GM12864 (cell line): ENCODE measurements at regions not wholly inside any gene's neighbourhood (a gene's known extent, or its start where the extent isn't known, plus 50 kb on each side); places are given as distances from the start of the nearest gene placed in this dataset.

Source experiments
- DNase-seq: peaks from one replicate; pipeline ENCODE4 v3.0.0-alpha.2; 2011; ENCODE audit warnings: low read depth
- H3K4me3 ChIP-seq: 2 replicates; pipeline ENCODE4 v1.5.1; 2011; ENCODE audit warnings: mild to moderate bottlenecking, low read depth, low read length, control low read depth
- TF ChIP-seq, protein P1 (sequence below): IDR thresholded peaks from 2 replicates; pipeline ENCODE4 v1.5.1; 2011; ENCODE audit warnings: low read depth, mild to moderate bottlenecking, moderate library complexity, low read length, control low read depth, inconsistent platforms; ENCODE audit errors: missing control alignments

- DNase-seq = no peak
- no peak overlapping the region for H3K4me3 ChIP-seq
- TF ChIP-seq, protein P1, sequence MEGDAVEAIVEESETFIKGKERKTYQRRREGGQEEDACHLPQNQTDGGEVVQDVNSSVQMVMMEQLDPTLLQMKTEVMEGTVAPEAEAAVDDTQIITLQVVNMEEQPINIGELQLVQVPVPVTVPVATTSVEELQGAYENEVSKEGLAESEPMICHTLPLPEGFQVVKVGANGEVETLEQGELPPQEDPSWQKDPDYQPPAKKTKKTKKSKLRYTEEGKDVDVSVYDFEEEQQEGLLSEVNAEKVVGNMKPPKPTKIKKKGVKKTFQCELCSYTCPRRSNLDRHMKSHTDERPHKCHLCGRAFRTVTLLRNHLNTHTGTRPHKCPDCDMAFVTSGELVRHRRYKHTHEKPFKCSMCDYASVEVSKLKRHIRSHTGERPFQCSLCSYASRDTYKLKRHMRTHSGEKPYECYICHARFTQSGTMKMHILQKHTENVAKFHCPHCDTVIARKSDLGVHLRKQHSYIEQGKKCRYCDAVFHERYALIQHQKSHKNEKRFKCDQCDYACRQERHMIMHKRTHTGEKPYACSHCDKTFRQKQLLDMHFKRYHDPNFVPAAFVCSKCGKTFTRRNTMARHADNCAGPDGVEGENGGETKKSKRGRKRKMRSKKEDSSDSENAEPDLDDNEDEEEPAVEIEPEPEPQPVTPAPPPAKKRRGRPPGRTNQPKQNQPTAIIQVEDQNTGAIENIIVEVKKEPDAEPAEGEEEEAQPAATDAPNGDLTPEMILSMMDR = no peak
These were observed 123.7 kb upstream of the MCTP2 start for GRCh38 chr15:94107652-94108051.

GRCh38 chr15:94105760-94106159 is 125.6 kb upstream of the MCTP2 start:
- no peak for DNase-seq
- no peak overlapping the region for H3K4me3 ChIP-seq
- TF ChIP-seq, protein P1 = no peak

GRCh38 chr15:94100863-94101262 is 130.5 kb upstream of the MCTP2 start:
- no peak for DNase-seq

GRCh38 chr15:94099574-94099960 is 131.8 kb upstream of the MCTP2 start:
- no peak for DNase-seq
- TF ChIP-seq, protein P1 = no peak
- no peak overlapping the region for H3K4me3 ChIP-seq

More at GRCh38 chr15:94100863-94101262, 130.5 kb upstream of the MCTP2 start:
- H3K4me3 ChIP-seq = no peak overlapping the region
- TF ChIP-seq, protein P1 = no peak

GRCh38 chr15:94098921-94099573 is 132.3 kb upstream of the MCTP2 start:
- H3K4me3 ChIP-seq = no peak overlapping the region
- DNase-seq = no peak
- TF ChIP-seq, protein P1 = no peak

- no peak overlapping the region for H3K4me3 ChIP-seq
- DNase-seq = no peak
- TF ChIP-seq, protein P1 = no peak
These were observed 133.8 kb upstream of the MCTP2 start for GRCh38 chr15:94097552-94097951.

DNA sequence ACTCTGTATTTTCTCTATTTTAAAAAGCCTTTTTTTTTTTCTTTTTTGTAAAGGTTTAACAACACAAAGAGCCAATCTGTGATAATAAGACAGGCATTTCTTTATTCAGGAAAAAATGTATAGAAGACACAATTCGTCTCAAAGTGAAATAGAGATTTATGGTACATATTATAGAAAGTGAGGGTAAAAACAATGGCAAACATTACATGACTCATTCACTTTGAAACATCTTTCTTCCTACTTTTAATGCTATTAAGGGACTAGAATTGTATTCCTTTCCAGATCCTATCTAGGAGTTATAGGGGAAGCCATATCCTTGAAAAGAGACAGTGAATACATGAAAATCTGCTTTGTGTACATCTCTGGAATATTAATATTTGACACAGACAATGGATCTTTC is 137.1 kb upstream of the MCTP2 start:
- H3K4me3 ChIP-seq = no peak overlapping the region
- no peak for DNase-seq
- TF ChIP-seq, protein P1 = no peak
